ENCODE measurements at regions not wholly inside any gene's neighbourhood (a gene's known extent, or its start where the extent isn't known, plus 50 kb on each side); places are given as distances from the start of the nearest gene placed in this dataset.

DNA sequence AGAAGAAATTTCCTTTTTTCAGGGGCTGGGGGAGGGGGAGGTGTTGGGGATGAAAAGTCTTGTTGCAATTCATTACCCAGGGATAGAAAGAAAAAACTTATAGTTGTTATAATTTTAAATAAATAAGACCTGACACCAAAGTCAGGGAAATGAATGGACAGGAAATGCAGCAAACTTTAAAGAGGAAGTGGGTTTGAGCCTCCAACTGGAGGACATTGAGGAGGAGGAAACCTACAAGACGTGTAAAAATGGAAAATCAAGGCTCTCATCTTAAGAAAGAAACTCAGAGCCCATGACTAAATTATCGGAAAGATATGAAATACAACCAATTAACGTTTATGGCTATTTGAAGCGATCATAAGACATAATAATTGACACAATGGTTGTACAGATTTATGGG is 54.4 kb downstream of the NIBAN1 start:
- Histone ChIP-seq H3K4me1 (ENCODE audit: control insufficient read depth, insufficient read depth, low read length) (no peaks in the 10 kb centered on the region), H3K27me3 (ENCODE audit: control insufficient read depth, insufficient read depth, low read length) (no peaks in the 10 kb centered on the region), H3K4me3 (ENCODE audit: low read depth, low read length) (no peak overlapping the region), H3K27ac (ENCODE audit: low read depth, low read length) (no peak overlapping the region), H3K36me3 (ENCODE audit: control insufficient read depth, insufficient read depth, low read length) (no peaks in the 10 kb centered on the region), H3K9me3 (ENCODE audit: control insufficient read depth, insufficient read depth, low read length) (no peaks in the 10 kb centered on the region)
- no CpG with 5 or more reads among the region's 4 CpGs for WGBS (ENCODE audit: insufficient coverage)
- DNase-seq (ENCODE audit: low read depth in 4 of 6, low spot score in 6 of 6) = no peak

DNA sequence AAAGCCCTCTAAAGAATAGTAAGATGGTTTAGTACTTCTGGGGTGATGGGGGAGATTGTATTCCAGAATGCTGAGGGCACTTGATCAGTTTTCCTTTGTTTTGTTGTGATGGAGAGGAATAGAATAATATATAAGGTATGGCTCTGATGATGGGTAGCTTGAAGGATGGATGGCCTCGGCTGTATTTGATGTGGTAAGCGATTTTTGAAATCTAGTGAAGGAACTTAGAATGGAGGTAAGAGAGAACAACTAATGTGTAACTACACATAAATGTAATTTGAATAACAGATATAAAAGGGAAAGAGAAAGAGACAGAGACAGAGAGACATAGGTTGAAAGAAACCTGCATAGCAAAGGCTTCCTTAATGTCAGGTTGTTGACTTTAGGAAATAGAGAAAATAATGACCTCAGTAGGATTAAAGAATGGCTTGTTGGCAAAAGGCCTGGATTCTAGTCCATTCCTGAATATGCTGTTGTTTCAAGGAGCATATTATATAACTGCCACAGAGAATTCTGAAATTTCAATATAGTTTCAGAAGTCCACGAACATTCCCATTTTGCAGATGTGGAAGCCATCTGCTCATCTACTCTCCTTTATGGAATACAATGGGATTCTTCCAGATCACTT is 58.7 kb downstream of the NIBAN1 start:
- Histone ChIP-seq H3K27ac (ENCODE audit: low read depth, low read length) (no peak overlapping the region), H3K27me3 (ENCODE audit: control insufficient read depth, insufficient read depth, low read length) (no peaks in the 10 kb centered on the region), H3K4me1 (ENCODE audit: control insufficient read depth, insufficient read depth, low read length) (no peaks in the 10 kb centered on the region), H3K9me3 (ENCODE audit: control insufficient read depth, insufficient read depth, low read length) (no peaks in the 10 kb centered on the region), H3K36me3 (ENCODE audit: control insufficient read depth, insufficient read depth, low read length) (no peaks in the 10 kb centered on the region), H3K4me3 (ENCODE audit: low read depth, low read length) (no peak overlapping the region)
- WGBS (ENCODE audit: insufficient coverage) = 100% methylated on average over 1 of the region's 3 CpGs
- DNase-seq (ENCODE audit: low read depth in 4 of 6, low spot score in 6 of 6) = no peak

- Histone ChIP-seq H3K4me1 (ENCODE audit: control insufficient read depth, insufficient read depth, low read length) (no peaks in the 10 kb centered on the region), H3K4me3 (ENCODE audit: low read depth, low read length) (no peak overlapping the region), H3K27ac (ENCODE audit: low read depth, low read length) (no peak overlapping the region), H3K9me3 (ENCODE audit: control insufficient read depth, insufficient read depth, low read length) (no peaks in the 10 kb centered on the region), H3K27me3 (ENCODE audit: control insufficient read depth, insufficient read depth, low read length) (no peaks in the 10 kb centered on the region), H3K36me3 (ENCODE audit: control insufficient read depth, insufficient read depth, low read length) (no peaks in the 10 kb centered on the region)
- no peak for DNase-seq (ENCODE audit: low read depth in 4 of 6, low spot score in 6 of 6)
- no CpG with 5 or more reads among the region's 4 CpGs for WGBS (ENCODE audit: insufficient coverage)
Measured at GRCh38 chr1:184914149-184914548, 60.2 kb downstream of the NIBAN1 start.

DNA sequence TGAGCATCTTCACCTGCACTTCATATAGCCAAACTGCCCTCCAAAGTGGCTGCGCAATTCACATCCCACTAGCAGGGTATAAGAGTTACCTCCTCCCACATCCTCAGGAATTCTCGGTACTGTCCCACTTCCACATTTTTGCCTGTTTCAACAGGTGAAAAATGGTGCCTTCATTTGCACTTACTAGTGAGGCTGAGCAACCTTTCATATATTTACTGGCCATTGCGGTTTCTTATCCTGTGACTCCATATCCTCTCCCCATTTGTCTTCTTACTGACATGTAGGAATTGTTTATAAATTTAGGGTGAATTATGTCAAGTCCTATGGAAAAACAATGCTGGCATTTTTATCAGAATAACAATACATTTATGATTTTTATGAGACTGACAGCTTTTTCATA is 61.9 kb downstream of the NIBAN1 start:
- Histone ChIP-seq H3K9me3 (ENCODE audit: control insufficient read depth, insufficient read depth, low read length) (no peaks in the 10 kb centered on the region), H3K27ac (ENCODE audit: low read depth, low read length) (no peak overlapping the region), H3K4me1 (ENCODE audit: control insufficient read depth, insufficient read depth, low read length) (no peaks in the 10 kb centered on the region), H3K36me3 (ENCODE audit: control insufficient read depth, insufficient read depth, low read length) (no peaks in the 10 kb centered on the region), H3K27me3 (ENCODE audit: control insufficient read depth, insufficient read depth, low read length) (no peaks in the 10 kb centered on the region), H3K4me3 (ENCODE audit: low read depth, low read length) (no peak overlapping the region)
- no peak for DNase-seq (ENCODE audit: low read depth in 4 of 6, low spot score in 6 of 6)
- WGBS (ENCODE audit: insufficient coverage) = 80% methylated on average over 1 of the region's 3 CpGs

GRCh38 chr1:184911830-184912229 is 62.5 kb downstream of the NIBAN1 start:
- no peaks in the 10 kb centered on the region for H3K4me1 ChIP-seq (ENCODE audit: control insufficient read depth, insufficient read depth, low read length)
- WGBS (ENCODE audit: insufficient coverage) = no CpG with 5 or more reads among the region's 2 CpGs

GRCh38 chr1:184911103-184911745 is 63.1 kb downstream of the NIBAN1 start:
- peak in 1 of 6 donors; percentile 45 for DNase-seq (ENCODE audit: low read depth in 4 of 6, low spot score in 6 of 6)
- no peaks in the 10 kb centered on the region for H3K4me1 ChIP-seq (ENCODE audit: control insufficient read depth, insufficient read depth, low read length)
- WGBS (ENCODE audit: insufficient coverage) = 80% methylated on average over 1 of the region's 1 CpG
- H3K27me3 ChIP-seq (ENCODE audit: control insufficient read depth, insufficient read depth, low read length) = no peaks in the 10 kb centered on the region
- no peak overlapping the region for H3K27ac ChIP-seq (ENCODE audit: low read depth, low read length)
- no peaks in the 10 kb centered on the region for H3K36me3 ChIP-seq (ENCODE audit: control insufficient read depth, insufficient read depth, low read length)
- no peak overlapping the region for H3K4me3 ChIP-seq (ENCODE audit: low read depth, low read length)
- H3K9me3 ChIP-seq (ENCODE audit: control insufficient read depth, insufficient read depth, low read length) = no peaks in the 10 kb centered on the region

More at GRCh38 chr1:184911830-184912229, 62.5 kb downstream of the NIBAN1 start:
- Histone ChIP-seq H3K27ac (ENCODE audit: low read depth, low read length) (no peak overlapping the region), H3K27me3 (ENCODE audit: control insufficient read depth, insufficient read depth, low read length) (no peaks in the 10 kb centered on the region), H3K4me3 (ENCODE audit: low read depth, low read length) (no peak overlapping the region), H3K36me3 (ENCODE audit: control insufficient read depth, insufficient read depth, low read length) (no peaks in the 10 kb centered on the region), H3K9me3 (ENCODE audit: control insufficient read depth, insufficient read depth, low read length) (no peaks in the 10 kb centered on the region)
- DNase-seq (ENCODE audit: low read depth in 4 of 6, low spot score in 6 of 6) = no peak

DNA sequence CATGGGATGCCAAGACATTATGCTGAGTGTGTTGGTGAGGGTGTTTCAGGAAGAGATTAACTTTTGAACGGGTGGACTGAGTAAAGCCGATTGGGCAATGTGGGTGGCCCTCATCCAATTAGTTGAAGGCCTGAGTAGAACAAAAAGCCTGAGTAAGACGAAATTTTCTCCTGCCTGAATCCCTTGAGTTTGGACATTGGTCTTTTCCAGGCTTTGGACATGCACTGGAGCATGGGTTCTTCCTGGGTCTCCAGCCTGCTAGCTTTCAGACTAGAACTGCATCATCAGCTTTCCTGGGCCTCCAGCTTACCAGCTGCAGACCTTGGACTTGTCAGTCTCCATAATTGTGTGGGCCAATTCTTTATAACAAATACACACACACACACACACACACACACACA is 63.6 kb downstream of the NIBAN1 start:
- Histone ChIP-seq H3K36me3 (ENCODE audit: control insufficient read depth, insufficient read depth, low read length) (no peaks in the 10 kb centered on the region), H3K27ac (ENCODE audit: low read depth, low read length) (no peak overlapping the region), H3K27me3 (ENCODE audit: control insufficient read depth, insufficient read depth, low read length) (no peaks in the 10 kb centered on the region), H3K4me3 (ENCODE audit: low read depth, low read length) (no peak overlapping the region), H3K4me1 (ENCODE audit: control insufficient read depth, insufficient read depth, low read length) (no peaks in the 10 kb centered on the region), H3K9me3 (ENCODE audit: control insufficient read depth, insufficient read depth, low read length) (no peaks in the 10 kb centered on the region)
- DNase-seq (ENCODE audit: low read depth in 4 of 6, low spot score in 6 of 6) = no peak
- 79% methylated on average over 3 of the region's 3 CpGs for WGBS (ENCODE audit: insufficient coverage)

GRCh38 chr1:184910005-184910404 is 64.3 kb downstream of the NIBAN1 start:
- no CpG with 5 or more reads among the region's 2 CpGs for WGBS (ENCODE audit: insufficient coverage)
- H3K9me3 ChIP-seq (ENCODE audit: control insufficient read depth, insufficient read depth, low read length) = no peaks in the 10 kb centered on the region

DNA sequence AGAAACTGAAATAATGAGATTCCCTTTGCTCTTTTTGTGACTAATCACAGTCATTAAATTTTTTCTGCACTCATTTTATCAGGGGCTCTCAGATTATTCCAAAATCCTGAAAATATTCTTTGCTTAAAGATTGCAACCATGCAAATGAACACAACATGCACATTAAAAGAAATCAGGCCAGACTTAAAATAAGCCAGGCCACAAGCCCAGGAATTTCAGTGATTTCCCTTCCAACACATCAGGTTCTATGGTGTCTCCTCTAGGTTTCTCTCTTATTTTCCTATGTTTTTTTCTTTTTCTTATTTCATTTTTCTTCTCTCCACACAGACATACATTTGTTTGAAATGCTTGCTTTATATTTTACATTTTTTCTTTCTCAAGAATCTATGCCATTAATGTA is 65.3 kb downstream of the NIBAN1 start:
- no peaks in the 10 kb centered on the region for H3K36me3 ChIP-seq (ENCODE audit: control insufficient read depth, insufficient read depth, low read length)
- H3K4me3 ChIP-seq (ENCODE audit: low read depth, low read length) = no peak overlapping the region
- no peak overlapping the region for H3K27ac ChIP-seq (ENCODE audit: low read depth, low read length)
- no peaks in the 10 kb centered on the region for H3K4me1 ChIP-seq (ENCODE audit: control insufficient read depth, insufficient read depth, low read length)
- H3K27me3 ChIP-seq (ENCODE audit: control insufficient read depth, insufficient read depth, low read length) = no peaks in the 10 kb centered on the region
- H3K9me3 ChIP-seq (ENCODE audit: control insufficient read depth, insufficient read depth, low read length) = no peaks in the 10 kb centered on the region
- no peak for DNase-seq (ENCODE audit: low read depth in 4 of 6, low spot score in 6 of 6)

More at GRCh38 chr1:184910005-184910404, 64.3 kb downstream of the NIBAN1 start:
- Histone ChIP-seq H3K27ac (ENCODE audit: low read depth, low read length) (no peak overlapping the region), H3K36me3 (ENCODE audit: control insufficient read depth, insufficient read depth, low read length) (no peaks in the 10 kb centered on the region), H3K4me3 (ENCODE audit: low read depth, low read length) (no peak overlapping the region), H3K4me1 (ENCODE audit: control insufficient read depth, insufficient read depth, low read length) (no peaks in the 10 kb centered on the region), H3K27me3 (ENCODE audit: control insufficient read depth, insufficient read depth, low read length) (no peaks in the 10 kb centered on the region)
- no peak for DNase-seq (ENCODE audit: low read depth in 4 of 6, low spot score in 6 of 6)

DNA sequence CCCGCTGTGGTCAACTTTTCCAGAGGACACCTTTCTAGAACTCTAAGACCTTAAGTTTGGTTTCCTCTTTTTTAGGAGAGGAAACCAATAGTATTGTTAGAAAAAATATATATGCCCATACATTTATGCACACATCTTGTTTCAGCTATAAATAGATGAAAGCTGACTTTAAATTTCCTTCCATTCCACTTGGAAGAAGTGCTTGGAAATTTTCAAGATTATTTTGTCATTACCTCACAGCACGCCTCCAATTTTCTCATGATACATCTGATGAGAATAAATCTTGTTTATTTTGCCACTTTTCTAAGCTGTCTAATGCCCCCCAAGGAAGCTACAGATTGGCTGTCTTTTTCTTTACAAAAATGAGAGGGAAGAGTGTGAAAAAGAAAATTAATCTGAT is 65.8 kb downstream of the NIBAN1 start:
- no peak overlapping the region for H3K4me3 ChIP-seq (ENCODE audit: low read depth, low read length)
- no CpG with 5 or more reads among the region's 2 CpGs for WGBS (ENCODE audit: insufficient coverage)
- no peaks in the 10 kb centered on the region for H3K27me3 ChIP-seq (ENCODE audit: control insufficient read depth, insufficient read depth, low read length)
- H3K4me1 ChIP-seq (ENCODE audit: control insufficient read depth, insufficient read depth, low read length) = no peaks in the 10 kb centered on the region
- H3K36me3 ChIP-seq (ENCODE audit: control insufficient read depth, insufficient read depth, low read length) = no peaks in the 10 kb centered on the region
- DNase-seq (ENCODE audit: low read depth in 4 of 6, low spot score in 6 of 6) = peak in 1 of 6 donors; percentile 22
- H3K27ac ChIP-seq (ENCODE audit: low read depth, low read length) = no peak overlapping the region
- no peaks in the 10 kb centered on the region for H3K9me3 ChIP-seq (ENCODE audit: control insufficient read depth, insufficient read depth, low read length)

Measured in spinal cord (tissue), 9 donors.